GM21360 (cell line): ENCODE measurements at regions not wholly inside any gene's neighbourhood (a gene's known extent, or its start where the extent isn't known, plus 50 kb on each side); places are given as distances from the start of the nearest gene placed in this dataset.

Source experiments
- ATAC-seq: cut with Tn5 transposase; IDR thresholded peaks from one replicate; pipeline ENCODE4 v1.9.1; 2021; ENCODE audit warnings: mild to moderate bottlenecking, moderate library complexity; ENCODE audit not compliant: unreplicated experiment

DNA sequence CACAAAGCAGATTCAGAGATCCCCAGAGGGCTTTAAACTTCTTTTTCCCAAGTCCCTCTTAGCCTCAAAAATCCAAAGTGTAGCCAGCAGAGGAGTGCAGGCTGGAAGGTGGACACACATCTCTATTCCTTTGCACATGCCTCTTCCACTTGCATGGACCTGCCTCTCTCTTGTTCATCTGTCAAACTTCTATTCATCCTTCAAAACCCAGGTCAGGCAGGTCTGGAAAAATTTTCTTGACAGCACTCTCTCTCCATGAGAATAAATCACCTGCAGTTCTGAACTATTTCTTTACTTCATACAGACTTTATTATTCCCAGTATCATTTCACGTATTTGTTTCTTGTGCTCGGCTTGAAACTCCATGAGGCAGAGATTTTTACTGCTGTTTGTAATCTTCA lies 127.5 kb downstream of the SS18 start:
- no peak for ATAC-seq

DNA sequence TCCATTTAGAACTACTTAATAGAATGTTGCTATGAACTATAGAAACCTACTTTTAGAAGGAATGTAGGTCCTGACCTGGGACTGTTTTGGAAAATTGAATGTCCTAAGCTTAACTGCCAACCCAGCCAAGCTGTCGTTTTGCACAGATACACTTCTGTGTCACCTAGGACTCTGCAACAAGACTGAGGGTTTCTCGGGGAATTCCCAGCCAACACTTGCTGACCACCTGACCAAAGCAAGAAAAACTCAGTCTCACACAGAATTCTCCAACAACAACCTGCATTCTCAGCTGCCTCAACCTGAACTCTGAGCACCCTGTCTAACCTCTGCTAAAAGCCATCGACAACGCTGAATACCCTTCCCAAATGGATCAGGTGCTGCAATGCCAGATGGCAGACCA lies 128.2 kb downstream of the SS18 start:
- no peak for ATAC-seq

DNA sequence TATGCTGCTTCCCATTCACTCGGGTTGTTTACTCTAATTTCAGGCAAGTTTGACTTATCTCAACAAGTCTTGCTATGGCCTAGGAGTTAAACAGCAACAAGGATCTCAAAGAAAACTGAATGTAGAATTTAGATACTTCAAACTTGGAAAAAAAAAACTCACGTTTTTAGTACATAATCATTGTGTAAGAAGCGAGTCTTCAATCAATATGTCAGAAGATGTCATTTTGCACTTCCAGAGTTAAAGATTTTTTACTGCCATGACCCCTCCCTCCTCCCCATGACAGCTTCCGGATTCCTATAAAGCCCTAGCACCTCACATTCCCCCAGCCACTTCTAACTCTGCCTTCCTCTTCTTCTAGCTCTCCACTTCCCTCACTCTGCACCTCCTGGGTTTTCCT lies 133.4 kb downstream of the SS18 start:
- ATAC-seq, result no peak

DNA sequence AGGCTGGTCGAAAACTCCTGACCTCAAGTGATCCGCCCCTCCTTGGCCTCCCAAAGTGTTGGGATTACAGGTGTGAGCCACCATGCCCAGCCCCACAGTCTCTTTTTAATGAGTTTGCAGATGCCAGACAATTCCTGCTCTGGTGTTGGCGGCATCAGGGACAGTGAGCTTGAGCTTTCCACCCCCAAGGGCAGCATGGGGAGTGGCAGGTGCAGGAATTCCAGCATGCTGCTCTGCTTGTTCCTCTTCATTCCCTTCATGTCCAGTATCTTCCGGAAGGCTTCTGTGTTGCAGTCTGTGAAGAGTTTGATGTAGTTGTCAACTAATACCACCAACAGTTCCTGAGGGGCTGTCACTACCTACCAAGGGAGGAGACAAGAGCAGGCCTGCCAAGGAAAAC lies 137.3 kb downstream of the SS18 start:
- no peak for ATAC-seq

DNA sequence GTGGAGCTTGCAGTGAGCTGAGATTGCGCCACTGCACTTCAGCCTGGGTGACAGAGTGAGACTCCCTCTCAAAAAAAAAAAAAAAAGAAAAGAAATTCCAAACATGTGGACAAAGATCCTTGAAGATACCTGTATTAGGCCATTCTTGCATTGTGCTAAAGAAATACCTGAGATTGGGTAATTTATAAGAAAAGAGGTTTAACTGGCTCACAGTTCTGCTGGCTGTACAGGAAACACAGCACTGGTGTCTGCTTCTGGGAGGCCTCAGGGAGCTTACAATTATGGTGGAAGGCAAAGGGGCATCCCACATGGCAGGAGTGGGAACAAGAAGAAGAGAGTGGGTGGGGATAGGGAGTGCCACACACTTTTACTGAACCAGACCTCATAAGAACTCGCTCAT lies 140.1 kb downstream of the SS18 start:
- no peak for ATAC-seq

DNA sequence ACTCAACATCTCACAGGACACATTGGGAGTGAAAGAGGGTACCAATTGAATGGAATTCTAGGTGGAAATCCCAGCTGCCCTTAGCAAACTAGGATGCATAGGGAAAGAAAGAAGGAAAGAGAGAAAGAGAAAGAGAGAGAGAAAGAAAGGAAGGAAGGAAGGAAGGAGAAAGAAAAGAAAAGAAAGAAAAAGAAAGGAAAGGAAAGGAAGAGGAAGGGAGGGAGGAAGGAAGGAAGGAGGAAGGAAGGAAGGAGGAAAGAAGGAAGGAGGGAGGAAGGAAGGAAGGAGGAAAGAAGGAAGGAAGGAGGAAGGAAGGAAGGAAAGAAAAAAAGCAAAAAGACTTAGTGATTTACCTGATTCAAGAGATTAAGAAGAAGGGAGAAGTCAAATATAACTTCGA lies 143.9 kb downstream of the SS18 start:
- no peak for ATAC-seq

DNA sequence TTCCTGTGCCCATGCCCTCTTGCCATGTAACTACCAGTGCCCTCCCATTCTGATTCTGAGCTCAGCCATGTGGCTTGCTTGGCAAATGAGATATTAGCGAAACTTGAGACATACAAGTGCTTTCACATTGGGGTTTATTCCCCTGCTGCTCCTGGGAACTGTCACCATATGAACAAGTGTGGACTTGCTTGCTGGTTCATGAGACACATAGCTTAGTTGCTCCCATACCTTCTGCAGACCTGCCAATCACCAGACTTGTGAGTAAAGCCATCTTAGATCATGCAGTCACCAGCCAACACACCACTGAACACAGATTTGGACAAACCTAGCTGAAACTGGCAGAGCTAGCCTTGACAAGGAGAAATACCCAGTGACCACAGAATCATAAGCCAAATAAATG lies 155.1 kb downstream of the SS18 start:
- no peak for ATAC-seq

DNA sequence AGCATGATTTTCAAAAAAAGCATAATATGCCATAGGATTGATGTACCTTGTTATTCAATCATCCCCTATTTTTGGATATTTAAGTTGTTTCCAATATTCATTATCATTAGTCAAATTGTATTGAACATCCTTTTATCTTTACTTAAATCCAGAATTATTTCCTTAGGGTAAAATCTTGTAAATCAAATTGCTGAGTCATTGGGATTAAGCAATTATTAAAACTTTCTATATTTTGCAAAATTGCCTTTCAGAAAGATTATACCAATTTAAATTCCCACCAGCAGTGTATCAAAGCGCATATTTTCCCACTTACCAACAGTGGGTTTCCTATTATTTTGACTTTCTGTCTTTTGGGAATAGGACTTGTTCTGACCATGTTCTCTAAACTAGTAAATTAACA lies 159.3 kb downstream of the SS18 start:
- ATAC-seq, result no peak

DNA sequence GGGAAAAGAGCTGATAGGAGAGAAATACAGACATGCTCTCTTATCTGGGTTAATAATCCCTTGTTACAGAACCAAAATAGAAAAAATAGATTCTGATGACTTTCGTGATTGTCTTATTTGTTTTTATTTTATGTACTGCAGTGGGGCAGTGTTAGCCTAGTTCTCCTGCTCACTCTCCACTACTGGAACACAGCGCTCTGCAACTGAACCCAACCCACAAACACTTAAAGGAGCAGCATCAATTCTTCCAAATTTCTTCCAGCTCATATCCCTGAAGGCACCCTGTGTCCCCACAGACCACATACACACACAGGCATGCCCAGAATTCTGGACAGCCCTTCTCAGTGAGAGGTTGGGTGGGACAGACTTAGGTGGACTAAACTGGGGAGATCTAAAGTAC lies 160.6 kb downstream of the SS18 start:
- ATAC-seq, result no peak

DNA sequence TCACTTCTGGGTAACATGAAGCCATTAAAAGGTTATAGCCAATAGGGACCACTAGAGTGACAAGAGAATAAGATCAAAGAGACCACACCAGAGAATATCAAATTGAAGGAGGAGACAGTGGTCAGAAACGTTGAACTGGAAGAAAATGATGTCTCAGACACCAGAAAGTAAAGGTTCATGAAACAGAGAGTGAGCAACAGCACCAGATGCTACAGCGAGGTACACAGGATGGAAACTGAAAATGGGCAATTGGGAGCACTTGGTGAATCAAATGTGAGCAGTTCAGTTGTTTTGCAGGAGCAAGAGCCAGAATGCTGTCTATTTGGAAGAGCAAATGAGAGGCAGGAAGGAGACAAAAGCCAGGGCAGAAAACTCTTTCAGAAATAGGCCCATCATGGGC lies 162.6 kb downstream of the SS18 start:
- ATAC-seq, result no peak

DNA sequence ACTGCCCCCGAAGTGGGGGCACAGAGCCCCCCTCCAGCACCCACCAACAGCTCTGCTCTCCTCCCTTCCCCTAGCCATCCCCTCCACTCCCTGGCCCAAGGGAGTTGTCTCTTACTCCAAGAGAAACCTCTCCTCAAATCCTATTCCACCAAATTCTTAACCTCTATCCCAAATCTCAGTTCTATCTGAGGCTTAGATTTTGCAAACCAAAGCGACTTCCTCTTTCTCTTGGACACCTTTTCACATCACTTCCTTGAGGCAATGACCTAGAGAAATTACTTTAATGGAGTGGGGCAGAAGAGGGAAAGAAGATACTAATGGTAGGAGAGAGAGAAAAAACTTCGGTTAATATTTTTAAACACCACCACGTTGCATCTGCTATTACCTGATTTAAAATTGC lies 167.2 kb downstream of the SS18 start:
- ATAC-seq, result no peak

DNA sequence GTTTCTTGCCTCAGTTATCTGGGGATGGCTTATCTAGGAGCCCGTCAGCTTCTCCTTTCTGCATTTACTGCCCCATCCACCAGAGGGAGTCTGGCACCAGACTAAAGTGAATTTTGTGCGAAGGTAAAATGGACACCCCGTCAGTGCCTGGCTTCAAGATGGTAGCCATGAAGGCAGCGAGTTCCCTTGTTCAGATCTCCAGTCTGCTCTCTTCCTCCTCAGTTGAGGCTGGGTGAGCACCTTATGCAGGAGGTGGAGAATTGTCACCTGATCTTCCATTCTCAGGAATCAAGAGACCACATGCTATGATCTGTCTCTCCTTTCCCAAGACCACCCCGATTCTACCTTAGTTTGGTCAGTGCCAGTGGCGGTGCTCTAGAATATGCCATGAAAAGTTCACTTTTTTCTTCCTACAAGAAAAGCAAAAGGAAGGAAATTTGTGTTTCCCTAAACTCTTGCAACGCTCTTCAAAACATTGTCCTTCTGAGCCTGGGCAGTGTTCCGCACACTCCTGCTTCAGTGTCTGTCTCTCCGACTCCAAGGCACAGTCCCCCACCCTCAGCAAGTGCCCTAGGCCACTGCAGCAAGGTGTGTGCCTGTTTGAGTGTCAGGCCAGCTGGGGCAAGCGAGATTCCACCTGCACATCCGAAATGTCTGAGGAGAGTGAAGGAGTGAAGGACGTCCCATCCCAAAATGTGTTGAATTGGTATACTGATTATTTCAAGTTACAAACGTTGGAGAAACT lies 168.6 kb downstream of the SS18 start:
- peak; percentile 90 for ATAC-seq

DNA sequence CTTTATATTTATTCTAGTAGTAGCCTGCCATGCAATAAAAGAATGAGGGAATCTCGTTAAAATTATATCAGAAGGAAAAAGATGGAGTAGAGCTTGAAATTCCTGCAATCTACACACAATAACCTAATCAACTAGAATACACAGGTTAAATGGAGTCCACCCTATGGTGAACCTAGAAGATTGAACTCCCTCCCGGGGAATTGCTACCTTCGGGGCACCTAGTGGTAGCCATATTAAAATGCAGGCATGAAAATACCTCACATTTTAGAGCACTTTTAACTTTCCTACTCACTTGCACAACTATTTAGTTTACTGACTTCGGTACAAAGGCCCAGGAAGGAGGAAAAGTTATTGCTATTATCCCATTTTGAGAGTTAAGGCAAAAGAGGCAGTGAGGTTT lies 174.5 kb downstream of the SS18 start:
- ATAC-seq, result no peak

DNA sequence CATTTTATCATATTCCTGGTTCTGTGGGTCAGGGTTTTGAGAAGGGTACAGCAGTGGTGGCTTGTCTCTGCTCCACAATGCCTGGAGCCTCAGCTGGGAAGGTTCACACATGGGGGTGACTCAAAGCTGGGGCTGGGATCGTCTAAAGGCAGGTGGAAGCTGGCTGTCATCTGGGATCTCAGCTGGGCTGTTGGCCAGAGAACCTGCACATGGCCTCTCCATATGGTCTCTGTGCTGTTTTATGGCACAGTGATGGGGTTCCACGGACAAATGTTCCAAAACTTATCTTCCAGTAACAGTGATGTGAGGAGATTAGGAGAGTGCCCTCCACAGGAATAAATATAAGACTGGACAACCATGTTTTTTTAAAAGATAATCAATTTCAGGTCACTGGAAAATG lies 191.4 kb downstream of the SS18 start:
- no peak for ATAC-seq

DNA sequence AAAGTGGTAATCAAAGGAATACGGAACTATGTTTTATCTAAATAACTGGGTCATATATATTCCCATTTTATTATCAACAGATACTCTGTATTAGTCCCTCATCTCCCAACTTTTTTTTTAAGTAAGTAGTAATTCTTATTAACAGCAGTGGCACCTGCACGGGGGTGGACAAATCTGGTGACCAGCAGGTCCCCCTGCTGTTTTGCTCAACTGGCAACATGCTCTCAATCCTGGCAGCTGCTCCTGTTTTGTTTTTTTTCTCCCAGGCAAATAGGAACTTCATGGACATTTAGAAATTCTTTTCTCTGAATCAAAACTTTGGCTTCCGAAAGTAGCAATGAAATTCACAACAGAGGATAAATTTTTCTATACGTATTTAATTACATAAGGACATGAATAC lies 193.5 kb downstream of the SS18 start:
- no peak for ATAC-seq

DNA sequence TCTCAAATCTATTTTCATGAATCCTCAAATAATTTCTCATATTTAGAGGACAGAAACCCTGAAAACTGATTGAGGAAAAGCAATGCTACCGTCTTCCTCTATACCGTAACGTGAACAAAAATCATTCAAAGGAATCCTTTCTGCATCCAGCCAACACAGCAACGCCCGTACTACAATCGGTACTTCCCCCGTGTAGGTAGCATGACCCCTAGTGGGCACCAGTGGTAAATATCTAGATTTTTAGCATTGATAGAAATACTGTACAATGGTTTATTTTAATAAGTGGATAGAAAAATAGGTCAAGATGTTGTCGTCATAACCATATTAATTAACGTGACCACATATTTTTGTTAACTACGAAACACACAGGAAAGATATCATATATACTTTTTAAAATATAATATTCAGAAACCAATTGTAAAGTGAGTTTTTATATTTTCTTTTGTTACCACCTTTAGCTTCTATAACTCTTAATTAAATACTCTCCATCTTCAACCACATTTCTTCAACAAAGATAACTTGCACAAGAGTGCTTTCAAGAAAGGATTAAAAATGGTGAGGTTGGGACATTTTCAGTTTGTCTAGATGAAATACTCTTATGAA lies 194.1 kb downstream of the SS18 start:
- peak; percentile 78 for ATAC-seq

DNA sequence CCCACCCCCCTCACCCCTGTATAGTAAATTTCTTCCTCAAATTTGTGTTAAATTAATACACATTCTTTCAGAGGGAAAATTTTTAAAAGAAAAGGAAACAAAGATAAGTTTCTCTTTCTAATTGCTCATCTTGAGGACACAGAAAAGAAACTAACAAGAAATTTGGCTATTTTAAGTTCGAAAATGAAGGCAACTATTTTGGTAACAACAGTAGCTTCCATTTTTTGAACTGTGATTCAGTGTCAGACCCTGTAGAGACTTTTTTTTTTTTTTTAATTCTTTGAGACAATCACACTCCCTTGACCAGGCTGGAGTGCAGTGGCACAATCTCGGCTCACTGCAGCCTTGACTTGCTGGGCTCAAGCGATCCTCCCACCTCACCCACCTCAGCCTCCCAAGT lies 194.9 kb downstream of the SS18 start:
- ATAC-seq, result no peak

DNA sequence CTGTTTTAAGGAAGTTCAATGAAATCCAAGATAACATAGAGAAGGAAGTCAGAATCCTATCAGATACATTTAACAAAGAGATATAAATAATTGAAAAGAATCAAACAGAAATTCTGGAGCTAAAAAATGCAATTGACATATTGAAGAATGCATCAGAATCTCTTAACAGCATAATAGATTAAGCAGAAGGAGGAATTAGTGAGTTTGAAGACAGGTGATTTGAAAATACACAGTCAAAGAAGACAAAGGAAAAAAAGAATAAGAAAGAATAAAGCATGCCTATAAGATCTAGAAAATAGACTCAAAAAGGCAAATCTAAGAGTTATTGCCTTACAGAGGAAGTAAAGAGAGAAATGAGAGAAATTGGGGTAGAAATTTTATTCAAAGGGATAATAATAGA lies 204.1 kb downstream of the SS18 start:
- ATAC-seq, result no peak

DNA sequence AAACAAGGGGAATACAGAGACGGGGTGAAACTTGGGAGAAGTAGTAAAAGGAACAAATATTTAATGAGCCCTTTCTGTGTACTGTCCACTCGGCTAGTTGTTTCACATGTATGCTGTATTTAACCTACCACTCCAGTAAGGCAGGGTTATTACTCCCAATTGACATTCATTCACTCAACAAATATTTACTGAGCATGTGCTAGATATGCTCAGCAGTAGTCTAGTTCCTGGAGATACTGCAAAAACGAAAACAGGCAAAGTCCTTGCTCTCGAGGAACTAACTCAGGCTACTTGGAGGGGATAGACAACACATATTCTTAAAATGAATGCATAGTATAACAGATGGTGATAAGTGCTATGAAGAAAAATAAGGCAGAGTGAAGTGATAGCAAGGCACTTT lies 207.3 kb downstream of the SS18 start:
- no peak for ATAC-seq

DNA sequence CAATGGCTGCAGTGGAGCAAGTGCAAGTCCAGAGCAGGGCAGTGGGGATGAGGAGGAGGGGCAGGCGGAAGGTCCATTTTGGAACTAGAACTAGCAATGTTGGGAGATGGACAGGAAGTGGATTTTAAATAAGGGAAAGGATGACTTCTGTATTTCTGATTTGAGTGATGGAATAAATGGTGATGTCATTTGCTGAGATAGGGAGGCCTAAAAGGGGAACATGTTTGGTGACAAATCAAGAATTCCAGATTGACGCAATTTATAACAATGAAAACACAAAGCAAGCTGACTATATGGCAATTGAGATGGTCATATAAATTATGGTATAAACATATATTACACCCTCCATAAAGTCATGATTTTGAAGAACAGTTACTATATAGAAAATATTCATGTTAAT lies 209.3 kb downstream of the SS18 start:
- ATAC-seq, result no peak

DNA sequence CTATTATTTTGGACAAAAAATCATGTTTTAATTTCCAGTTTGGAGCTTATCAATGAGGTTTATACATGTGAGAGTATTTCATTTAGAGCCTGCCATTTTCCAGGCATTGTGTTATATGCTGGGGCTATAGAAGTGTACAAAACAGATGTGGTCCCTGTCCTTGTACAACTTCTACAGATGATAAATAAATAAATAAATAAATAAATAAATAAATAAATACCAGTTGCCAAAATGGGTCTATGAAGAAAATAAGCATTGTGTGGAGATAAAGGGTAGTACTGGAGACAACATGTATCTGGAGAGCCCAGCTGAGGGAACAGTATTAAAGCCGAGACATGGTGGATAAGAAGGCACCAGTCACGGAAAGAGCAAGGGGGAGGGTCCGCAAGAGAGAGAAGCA lies 210.0 kb downstream of the SS18 start:
- no peak for ATAC-seq

DNA sequence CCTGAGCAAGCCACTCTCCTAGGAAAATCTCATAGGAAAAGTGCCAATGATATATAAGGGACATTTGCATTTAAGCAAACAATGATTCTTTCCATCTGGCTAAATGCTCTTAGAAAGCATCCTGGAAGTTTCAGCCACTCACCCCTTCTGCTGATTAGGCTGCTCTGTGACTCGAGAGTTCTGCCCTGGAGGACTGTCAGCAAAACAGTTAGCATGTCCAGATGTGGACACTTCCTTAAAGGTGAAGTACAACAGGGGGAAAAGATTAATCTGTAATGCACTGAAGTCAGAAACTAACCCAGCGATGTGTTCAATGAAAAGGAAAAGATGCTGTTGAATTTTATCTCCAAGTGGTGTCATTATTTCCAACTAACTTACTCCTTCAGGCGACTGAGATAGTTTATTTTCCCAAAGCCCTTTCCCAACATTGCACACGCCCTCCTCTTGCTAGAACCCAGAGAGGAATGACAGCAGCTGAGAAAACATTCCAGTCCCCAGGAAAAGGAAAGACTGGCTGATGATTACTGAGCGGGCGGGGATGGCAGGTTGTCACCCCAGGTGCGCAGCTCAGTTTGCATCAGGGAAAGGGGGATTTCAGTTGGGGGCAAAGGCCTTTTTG lies 214.0 kb downstream of the SS18 start:
- no peak for ATAC-seq
